ENCODE measurements at regions not wholly inside any gene's neighbourhood (a gene's known extent, or its start where the extent isn't known, plus 50 kb on each side); places are given as distances from the start of the nearest gene placed in this dataset.

- H3K4me3 ChIP-seq (ENCODE audit: low read depth, low read length), result no peak overlapping the region
- H3K9me3 ChIP-seq (ENCODE audit: control insufficient read depth, insufficient read depth, low read depth, low read length), result no peaks in the 10 kb centered on the region
- H3K36me3 ChIP-seq (ENCODE audit: control insufficient read depth, insufficient read depth, low read length), result no peaks in the 10 kb centered on the region
- H3K9ac ChIP-seq (ENCODE audit: low read length), result no peak overlapping the region
- no peaks in the 10 kb centered on the region for H3K4me1 ChIP-seq (ENCODE audit: control insufficient read depth, insufficient read depth, low read length)
- no peaks in the 10 kb centered on the region for H3K27me3 ChIP-seq (ENCODE audit: control insufficient read depth, insufficient read depth, low read length)
- H3K27ac ChIP-seq (ENCODE audit: low read depth, low read length), result no peak overlapping the region
These were observed 260.1 kb upstream of the DPPA4 start for GRCh38 chr3:109597444-109597843.

GRCh38 chr3:109607897-109608296 is 270.6 kb upstream of the DPPA4 start:
- Histone ChIP-seq H3K9me3 (ENCODE audit: control insufficient read depth, insufficient read depth, low read depth, low read length) (no peaks in the 10 kb centered on the region), H3K36me3 (ENCODE audit: control insufficient read depth, insufficient read depth, low read length) (no peaks in the 10 kb centered on the region), H3K4me1 (ENCODE audit: control insufficient read depth, insufficient read depth, low read length) (no peaks in the 10 kb centered on the region), H3K27ac (ENCODE audit: low read depth, low read length) (no peak overlapping the region), H3K9ac (ENCODE audit: low read length) (no peak overlapping the region), H3K4me3 (ENCODE audit: low read depth, low read length) (no peak overlapping the region), H3K27me3 (ENCODE audit: control insufficient read depth, insufficient read depth, low read length) (no peaks in the 10 kb centered on the region)

GRCh38 chr3:109608574-109608973 is 271.2 kb upstream of the DPPA4 start:
- Histone ChIP-seq H3K9ac (ENCODE audit: low read length) (no peak overlapping the region), H3K27ac (ENCODE audit: low read depth, low read length) (no peak overlapping the region), H3K9me3 (ENCODE audit: control insufficient read depth, insufficient read depth, low read depth, low read length) (no peaks in the 10 kb centered on the region), H3K4me3 (ENCODE audit: low read depth, low read length) (no peak overlapping the region), H3K4me1 (ENCODE audit: control insufficient read depth, insufficient read depth, low read length) (no peaks in the 10 kb centered on the region), H3K36me3 (ENCODE audit: control insufficient read depth, insufficient read depth, low read length) (no peaks in the 10 kb centered on the region), H3K27me3 (ENCODE audit: control insufficient read depth, insufficient read depth, low read length) (no peaks in the 10 kb centered on the region)

- Histone ChIP-seq H3K27ac (ENCODE audit: low read depth, low read length) (no peak overlapping the region), H3K9ac (ENCODE audit: low read length) (no peak overlapping the region), H3K27me3 (ENCODE audit: control insufficient read depth, insufficient read depth, low read length) (no peaks in the 10 kb centered on the region), H3K9me3 (ENCODE audit: control insufficient read depth, insufficient read depth, low read depth, low read length) (no peaks in the 10 kb centered on the region), H3K4me1 (ENCODE audit: control insufficient read depth, insufficient read depth, low read length) (no peaks in the 10 kb centered on the region), H3K36me3 (ENCODE audit: control insufficient read depth, insufficient read depth, low read length) (no peaks in the 10 kb centered on the region), H3K4me3 (ENCODE audit: low read depth, low read length) (no peak overlapping the region)
These were observed 281.5 kb upstream of the DPPA4 start for GRCh38 chr3:109618766-109619378.

- Histone ChIP-seq H3K36me3 (ENCODE audit: control insufficient read depth, insufficient read depth, low read length) (no peaks in the 10 kb centered on the region), H3K9ac (ENCODE audit: low read length) (no peak overlapping the region), H3K4me1 (ENCODE audit: control insufficient read depth, insufficient read depth, low read length) (no peaks in the 10 kb centered on the region), H3K27me3 (ENCODE audit: control insufficient read depth, insufficient read depth, low read length) (no peaks in the 10 kb centered on the region), H3K27ac (ENCODE audit: low read depth, low read length) (no peak overlapping the region), H3K9me3 (ENCODE audit: control insufficient read depth, insufficient read depth, low read depth, low read length) (no peaks in the 10 kb centered on the region), H3K4me3 (ENCODE audit: low read depth, low read length) (no peak overlapping the region)
These were observed 294.6 kb upstream of the DPPA4 start for GRCh38 chr3:109631897-109632296.

- Histone ChIP-seq H3K36me3 (ENCODE audit: control insufficient read depth, insufficient read depth, low read length) (no peaks in the 10 kb centered on the region), H3K27ac (ENCODE audit: low read depth, low read length) (no peak overlapping the region), H3K4me3 (ENCODE audit: low read depth, low read length) (no peak overlapping the region), H3K4me1 (ENCODE audit: control insufficient read depth, insufficient read depth, low read length) (no peaks in the 10 kb centered on the region), H3K9me3 (ENCODE audit: control insufficient read depth, insufficient read depth, low read depth, low read length) (no peaks in the 10 kb centered on the region), H3K9ac (ENCODE audit: low read length) (no peak overlapping the region), H3K27me3 (ENCODE audit: control insufficient read depth, insufficient read depth, low read length) (no peaks in the 10 kb centered on the region)
These were observed 302.9 kb upstream of the DPPA4 start for GRCh38 chr3:109640146-109640652.

GRCh38 chr3:109642025-109642424 is 304.7 kb upstream of the DPPA4 start:
- Histone ChIP-seq H3K9ac (ENCODE audit: low read length) (no peak overlapping the region), H3K4me3 (ENCODE audit: low read depth, low read length) (no peak overlapping the region), H3K9me3 (ENCODE audit: control insufficient read depth, insufficient read depth, low read depth, low read length) (no peaks in the 10 kb centered on the region), H3K36me3 (ENCODE audit: control insufficient read depth, insufficient read depth, low read length) (no peaks in the 10 kb centered on the region), H3K27ac (ENCODE audit: low read depth, low read length) (no peak overlapping the region), H3K27me3 (ENCODE audit: control insufficient read depth, insufficient read depth, low read length) (no peaks in the 10 kb centered on the region), H3K4me1 (ENCODE audit: control insufficient read depth, insufficient read depth, low read length) (no peaks in the 10 kb centered on the region)

- no peaks in the 10 kb centered on the region for H3K4me1 ChIP-seq (ENCODE audit: control insufficient read depth, insufficient read depth, low read length)
- no peak overlapping the region for H3K4me3 ChIP-seq (ENCODE audit: low read depth, low read length)
- H3K27ac ChIP-seq (ENCODE audit: low read depth, low read length), result no peak overlapping the region
- no peaks in the 10 kb centered on the region for H3K9me3 ChIP-seq (ENCODE audit: control insufficient read depth, insufficient read depth, low read depth, low read length)
- no peaks in the 10 kb centered on the region for H3K36me3 ChIP-seq (ENCODE audit: control insufficient read depth, insufficient read depth, low read length)
- H3K27me3 ChIP-seq (ENCODE audit: control insufficient read depth, insufficient read depth, low read length), result no peaks in the 10 kb centered on the region
- no peak overlapping the region for H3K9ac ChIP-seq (ENCODE audit: low read length)
These were observed 306.2 kb upstream of the DPPA4 start for GRCh38 chr3:109643590-109643989.

GRCh38 chr3:109644332-109644731 is 307.0 kb upstream of the DPPA4 start:
- Histone ChIP-seq H3K27me3 (ENCODE audit: control insufficient read depth, insufficient read depth, low read length) (no peaks in the 10 kb centered on the region), H3K9ac (ENCODE audit: low read length) (no peak overlapping the region), H3K36me3 (ENCODE audit: control insufficient read depth, insufficient read depth, low read length) (no peaks in the 10 kb centered on the region), H3K9me3 (ENCODE audit: control insufficient read depth, insufficient read depth, low read depth, low read length) (no peaks in the 10 kb centered on the region), H3K4me1 (ENCODE audit: control insufficient read depth, insufficient read depth, low read length) (no peaks in the 10 kb centered on the region), H3K4me3 (ENCODE audit: low read depth, low read length) (no peak overlapping the region), H3K27ac (ENCODE audit: low read depth, low read length) (no peak overlapping the region)

- Histone ChIP-seq H3K27me3 (ENCODE audit: control insufficient read depth, insufficient read depth, low read length) (no peaks in the 10 kb centered on the region), H3K9ac (ENCODE audit: low read length) (no peak overlapping the region), H3K9me3 (ENCODE audit: control insufficient read depth, insufficient read depth, low read depth, low read length) (no peaks in the 10 kb centered on the region), H3K4me1 (ENCODE audit: control insufficient read depth, insufficient read depth, low read length) (no peaks in the 10 kb centered on the region), H3K27ac (ENCODE audit: low read depth, low read length) (no peak overlapping the region), H3K4me3 (ENCODE audit: low read depth, low read length) (no peak overlapping the region), H3K36me3 (ENCODE audit: control insufficient read depth, insufficient read depth, low read length) (no peaks in the 10 kb centered on the region)
These were observed 307.4 kb upstream of the DPPA4 start for GRCh38 chr3:109644746-109645145.

- H3K27me3 ChIP-seq (ENCODE audit: control insufficient read depth, insufficient read depth, low read length), result no peaks in the 10 kb centered on the region
- H3K4me3 ChIP-seq (ENCODE audit: low read depth, low read length), result no peak overlapping the region
- no peaks in the 10 kb centered on the region for H3K9me3 ChIP-seq (ENCODE audit: control insufficient read depth, insufficient read depth, low read depth, low read length)
These were observed 310.7 kb upstream of the DPPA4 start for GRCh38 chr3:109648027-109648426.

More at GRCh38 chr3:109648027-109648426, 310.7 kb upstream of the DPPA4 start:
- no peaks in the 10 kb centered on the region for H3K36me3 ChIP-seq (ENCODE audit: control insufficient read depth, insufficient read depth, low read length)
- no peaks in the 10 kb centered on the region for H3K4me1 ChIP-seq (ENCODE audit: control insufficient read depth, insufficient read depth, low read length)
- H3K9ac ChIP-seq (ENCODE audit: low read length), result no peak overlapping the region
- no peak overlapping the region for H3K27ac ChIP-seq (ENCODE audit: low read depth, low read length)

Measured in HUES6 (cell line).